ENCODE measurements at regions not wholly inside any gene's neighbourhood (a gene's known extent, or its start where the extent isn't known, plus 50 kb on each side); places are given as distances from the start of the nearest gene placed in this dataset.
"Not testable (repeated sequence)": the region's sequence is repeated elsewhere in the genome, so short reads cannot be mapped to it uniquely, and the experiment has no call there.

- DNase-seq (ENCODE audit: low spot score): no peak
- H3K27me3 Mint-ChIP-seq (ENCODE audit: low read depth): no peaks in the 10 kb centered on the region
- H3K4me1 Mint-ChIP-seq (ENCODE audit: low read depth): no peaks in the 10 kb centered on the region
- intact Hi-C loops (cut with micrococcal nuclease): no loop called here
- H3K27ac Mint-ChIP-seq: no peak overlapping the region
- peaks cover 23% of the 10 kb centered on the region for H3K9me3 Mint-ChIP-seq
- H3K36me3 Mint-ChIP-seq (ENCODE audit: low read depth): no peaks in the 10 kb centered on the region
- H3K4me3 Mint-ChIP-seq (ENCODE audit: low read depth): no peak overlapping the region
These were observed 920.9 kb downstream of the RPS29 start for GRCh38 chr14:48665077-48665784.

- peaks cover 28% of the 10 kb centered on the region for H3K9me3 Mint-ChIP-seq
These were observed 942.9 kb downstream of the RPS29 start for GRCh38 chr14:48643241-48643640.

GRCh38 chr14:48628870-48629269 is 953.5 kb upstream of the MDGA2 start:
- H3K4me1 Mint-ChIP-seq (ENCODE audit: low read depth): no peaks in the 10 kb centered on the region
- intact Hi-C loops (cut with micrococcal nuclease): no loop called here
- no peaks in the 10 kb centered on the region for H3K27me3 Mint-ChIP-seq (ENCODE audit: low read depth)
- no peak for DNase-seq (ENCODE audit: low spot score)
- no peaks in the 10 kb centered on the region for H3K36me3 Mint-ChIP-seq (ENCODE audit: low read depth)
- peaks cover 20% of the 10 kb centered on the region for H3K9me3 Mint-ChIP-seq
- H3K27ac Mint-ChIP-seq: no peak overlapping the region
- no peak overlapping the region for H3K4me3 Mint-ChIP-seq (ENCODE audit: low read depth)

More at GRCh38 chr14:48643241-48643640, 942.9 kb downstream of the RPS29 start:
- Mint-ChIP-seq H3K36me3 (ENCODE audit: low read depth) (no peaks in the 10 kb centered on the region), H3K27ac (no peak overlapping the region), H3K27me3 (ENCODE audit: low read depth) (no peaks in the 10 kb centered on the region), H3K4me1 (ENCODE audit: low read depth) (no peaks in the 10 kb centered on the region), H3K4me3 (ENCODE audit: low read depth) (no peak overlapping the region)
- no peak for DNase-seq (ENCODE audit: low spot score)
- intact Hi-C loops (cut with micrococcal nuclease): no loop called here

GRCh38 chr14:48622980-48623379 is 947.6 kb upstream of the MDGA2 start:
- peaks cover 4% of the 10 kb centered on the region for H3K9me3 Mint-ChIP-seq
- no peak for DNase-seq (ENCODE audit: low spot score)
- no peak overlapping the region for H3K4me3 Mint-ChIP-seq (ENCODE audit: low read depth)
- H3K27ac Mint-ChIP-seq: no peak overlapping the region
- H3K4me1 Mint-ChIP-seq (ENCODE audit: low read depth): no peaks in the 10 kb centered on the region
- no peaks in the 10 kb centered on the region for H3K36me3 Mint-ChIP-seq (ENCODE audit: low read depth)
- H3K27me3 Mint-ChIP-seq (ENCODE audit: low read depth): no peaks in the 10 kb centered on the region
- intact Hi-C loops (cut with micrococcal nuclease): no loop called here

GRCh38 chr14:48618057-48618456 is 942.7 kb upstream of the MDGA2 start:
- DNase-seq (ENCODE audit: low spot score): no peak
- no peaks in the 10 kb centered on the region for H3K27me3 Mint-ChIP-seq (ENCODE audit: low read depth)
- no peak overlapping the region for H3K4me3 Mint-ChIP-seq (ENCODE audit: low read depth)
- H3K4me1 Mint-ChIP-seq (ENCODE audit: low read depth): no peaks in the 10 kb centered on the region
- H3K9me3 Mint-ChIP-seq: peaks cover 8% of the 10 kb centered on the region
- H3K27ac Mint-ChIP-seq: no peak overlapping the region
- no peaks in the 10 kb centered on the region for H3K36me3 Mint-ChIP-seq (ENCODE audit: low read depth)
- intact Hi-C loops (cut with micrococcal nuclease): no loop called here

GRCh38 chr14:48616931-48617330 is 941.5 kb upstream of the MDGA2 start:
- DNase-seq (ENCODE audit: low spot score): no peak
- Mint-ChIP-seq H3K4me3 (ENCODE audit: low read depth) (no peak overlapping the region), H3K27ac (no peak overlapping the region), H3K9me3 (peaks cover 13% of the 10 kb centered on the region), H3K36me3 (ENCODE audit: low read depth) (no peaks in the 10 kb centered on the region), H3K4me1 (ENCODE audit: low read depth) (no peaks in the 10 kb centered on the region), H3K27me3 (ENCODE audit: low read depth) (no peaks in the 10 kb centered on the region)
- intact Hi-C loops (cut with micrococcal nuclease): no loop called here

GRCh38 chr14:48615618-48616017 is 940.2 kb upstream of the MDGA2 start:
- Mint-ChIP-seq H3K36me3 (ENCODE audit: low read depth) (no peaks in the 10 kb centered on the region), H3K9me3 (peaks cover 18% of the 10 kb centered on the region), H3K27me3 (ENCODE audit: low read depth) (no peaks in the 10 kb centered on the region), H3K4me1 (ENCODE audit: low read depth) (no peaks in the 10 kb centered on the region), H3K27ac (no peak overlapping the region), H3K4me3 (ENCODE audit: low read depth) (no peak overlapping the region)
- intact Hi-C loops (cut with micrococcal nuclease): no loop called here
- no peak for DNase-seq (ENCODE audit: low spot score)

GRCh38 chr14:48614003-48614402 is 938.6 kb upstream of the MDGA2 start:
- no peak for DNase-seq (ENCODE audit: low spot score)
- Mint-ChIP-seq H3K4me3 (ENCODE audit: low read depth) (no peak overlapping the region), H3K4me1 (ENCODE audit: low read depth) (no peaks in the 10 kb centered on the region), H3K36me3 (ENCODE audit: low read depth) (no peaks in the 10 kb centered on the region), H3K27me3 (ENCODE audit: low read depth) (no peaks in the 10 kb centered on the region), H3K9me3 (peaks cover 24% of the 10 kb centered on the region), H3K27ac (no peak overlapping the region)
- intact Hi-C loops (cut with micrococcal nuclease): no loop called here

- H3K27ac Mint-ChIP-seq; DNase-seq (ENCODE audit: low spot score); H3K4me3 Mint-ChIP-seq (ENCODE audit: low read depth); intact Hi-C loops (cut with micrococcal nuclease); H3K4me1 Mint-ChIP-seq (ENCODE audit: low read depth); H3K27me3 Mint-ChIP-seq (ENCODE audit: low read depth); H3K36me3 Mint-ChIP-seq (ENCODE audit: low read depth): not testable (repeated sequence)
- peaks cover 34% of the 10 kb centered on the region for H3K9me3 Mint-ChIP-seq
These were observed 931.6 kb upstream of the MDGA2 start for GRCh38 chr14:48606960-48607359.

GRCh38 chr14:48598458-48598857 is 923.1 kb upstream of the MDGA2 start:
- intact Hi-C loops (cut with micrococcal nuclease): no loop called here
- Mint-ChIP-seq H3K27ac (no peak overlapping the region), H3K4me3 (ENCODE audit: low read depth) (no peak overlapping the region), H3K9me3 (peaks cover 7% of the 10 kb centered on the region), H3K4me1 (ENCODE audit: low read depth) (no peaks in the 10 kb centered on the region), H3K36me3 (ENCODE audit: low read depth) (no peaks in the 10 kb centered on the region), H3K27me3 (ENCODE audit: low read depth) (no peaks in the 10 kb centered on the region)
- DNase-seq (ENCODE audit: low spot score): no peak

GRCh38 chr14:48586099-48586498 is 910.7 kb upstream of the MDGA2 start:
- Mint-ChIP-seq H3K36me3 (ENCODE audit: low read depth) (no peaks in the 10 kb centered on the region), H3K9me3 (peaks cover 12% of the 10 kb centered on the region), H3K4me3 (ENCODE audit: low read depth) (no peak overlapping the region), H3K27ac (no peak overlapping the region), H3K4me1 (ENCODE audit: low read depth) (no peaks in the 10 kb centered on the region), H3K27me3 (ENCODE audit: low read depth) (no peaks in the 10 kb centered on the region)
- DNase-seq (ENCODE audit: low spot score): no peak
- intact Hi-C loops (cut with micrococcal nuclease): no loop called here

- H3K4me1 Mint-ChIP-seq (ENCODE audit: low read depth): no peaks in the 10 kb centered on the region
- DNase-seq (ENCODE audit: low spot score): no peak
- intact Hi-C loops (cut with micrococcal nuclease): no loop called here
- no peak overlapping the region for H3K4me3 Mint-ChIP-seq (ENCODE audit: low read depth)
- no peaks in the 10 kb centered on the region for H3K36me3 Mint-ChIP-seq (ENCODE audit: low read depth)
- peaks cover 8% of the 10 kb centered on the region for H3K9me3 Mint-ChIP-seq
- no peak overlapping the region for H3K27ac Mint-ChIP-seq
- no peaks in the 10 kb centered on the region for H3K27me3 Mint-ChIP-seq (ENCODE audit: low read depth)
These were observed 908.6 kb upstream of the MDGA2 start for GRCh38 chr14:48584031-48584430.

- no peak for DNase-seq (ENCODE audit: low spot score)
- Mint-ChIP-seq H3K4me1 (ENCODE audit: low read depth) (no peaks in the 10 kb centered on the region), H3K27ac (no peak overlapping the region), H3K36me3 (ENCODE audit: low read depth) (no peaks in the 10 kb centered on the region), H3K9me3 (peaks cover 12% of the 10 kb centered on the region), H3K27me3 (ENCODE audit: low read depth) (no peaks in the 10 kb centered on the region), H3K4me3 (ENCODE audit: low read depth) (no peak overlapping the region)
- intact Hi-C loops (cut with micrococcal nuclease): no loop called here
These were observed 907.5 kb upstream of the MDGA2 start for GRCh38 chr14:48582938-48583337.

- no peaks in the 10 kb centered on the region for H3K4me1 Mint-ChIP-seq (ENCODE audit: low read depth)
- intact Hi-C loops (cut with micrococcal nuclease): no loop called here
- no peaks in the 10 kb centered on the region for H3K27me3 Mint-ChIP-seq (ENCODE audit: low read depth)
- H3K27ac Mint-ChIP-seq: no peak overlapping the region
- no peak for DNase-seq (ENCODE audit: low spot score)
- no peaks in the 10 kb centered on the region for H3K36me3 Mint-ChIP-seq (ENCODE audit: low read depth)
- H3K9me3 Mint-ChIP-seq: peaks cover 20% of the 10 kb centered on the region
- H3K4me3 Mint-ChIP-seq (ENCODE audit: low read depth): no peak overlapping the region
These were observed 905.3 kb upstream of the MDGA2 start for GRCh38 chr14:48580692-48581091.
